ENCODE measurements at regions not wholly inside any gene's neighbourhood (a gene's known extent, or its start where the extent isn't known, plus 50 kb on each side); places are given as distances from the start of the nearest gene placed in this dataset.
A peak's percentile ranks its signal among the peaks of the same experiment; 100 is the strongest.

DNA sequence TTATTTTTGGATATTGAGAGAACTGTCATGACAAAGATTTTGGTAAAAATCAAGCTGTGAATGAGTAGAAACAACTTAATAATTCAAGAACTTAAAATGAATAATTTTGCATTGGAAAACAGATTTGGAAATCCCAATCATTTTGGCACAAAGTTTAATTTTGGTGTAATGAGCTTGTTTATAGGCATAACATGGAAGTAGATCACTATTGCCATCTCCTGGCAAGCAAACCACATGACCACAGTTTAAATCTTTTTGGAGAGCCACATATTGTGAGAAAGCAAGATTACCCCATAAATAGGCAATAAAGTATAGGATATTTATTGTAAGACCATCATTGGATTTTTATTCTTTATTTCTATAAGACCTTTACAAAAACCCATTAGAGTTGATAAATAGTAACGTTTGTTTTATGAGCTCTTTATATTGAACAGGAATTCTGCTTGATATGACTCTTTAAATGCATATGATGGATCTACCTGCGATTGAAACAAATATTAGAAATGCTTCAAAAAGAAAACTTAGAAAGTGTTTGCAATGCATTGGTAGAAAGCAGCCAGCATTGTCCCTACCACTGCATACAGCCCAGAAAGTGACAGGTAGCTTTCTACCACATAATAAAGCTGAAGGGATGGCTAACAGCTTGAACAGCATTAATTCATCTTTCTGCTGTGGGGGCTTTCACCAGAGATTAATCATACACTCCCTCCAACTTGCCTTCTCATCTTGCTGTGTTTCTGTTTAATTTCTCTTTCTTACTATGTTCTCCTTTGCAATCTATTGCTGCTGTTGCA, 766.8 kb downstream of the TBL1XR1 start:
- TF ChIP-seq, protein P1, sequence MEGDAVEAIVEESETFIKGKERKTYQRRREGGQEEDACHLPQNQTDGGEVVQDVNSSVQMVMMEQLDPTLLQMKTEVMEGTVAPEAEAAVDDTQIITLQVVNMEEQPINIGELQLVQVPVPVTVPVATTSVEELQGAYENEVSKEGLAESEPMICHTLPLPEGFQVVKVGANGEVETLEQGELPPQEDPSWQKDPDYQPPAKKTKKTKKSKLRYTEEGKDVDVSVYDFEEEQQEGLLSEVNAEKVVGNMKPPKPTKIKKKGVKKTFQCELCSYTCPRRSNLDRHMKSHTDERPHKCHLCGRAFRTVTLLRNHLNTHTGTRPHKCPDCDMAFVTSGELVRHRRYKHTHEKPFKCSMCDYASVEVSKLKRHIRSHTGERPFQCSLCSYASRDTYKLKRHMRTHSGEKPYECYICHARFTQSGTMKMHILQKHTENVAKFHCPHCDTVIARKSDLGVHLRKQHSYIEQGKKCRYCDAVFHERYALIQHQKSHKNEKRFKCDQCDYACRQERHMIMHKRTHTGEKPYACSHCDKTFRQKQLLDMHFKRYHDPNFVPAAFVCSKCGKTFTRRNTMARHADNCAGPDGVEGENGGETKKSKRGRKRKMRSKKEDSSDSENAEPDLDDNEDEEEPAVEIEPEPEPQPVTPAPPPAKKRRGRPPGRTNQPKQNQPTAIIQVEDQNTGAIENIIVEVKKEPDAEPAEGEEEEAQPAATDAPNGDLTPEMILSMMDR (conservative IDR thresholded peaks at IDR 0.05), result peak; percentile 89
- TF ChIP-seq EZH2 (IDR thresholded peaks at IDR 0.05; ENCODE audit: low read depth), result no peak

Data from PC-9 (cell line).